ENCODE measurements at regions not wholly inside any gene's neighbourhood (a gene's known extent, or its start where the extent isn't known, plus 50 kb on each side); places are given as distances from the start of the nearest gene placed in this dataset.
"Not testable (repeated sequence)": the region's sequence is repeated elsewhere in the genome, so short reads cannot be mapped to it uniquely, and the experiment has no call there.

DNA sequence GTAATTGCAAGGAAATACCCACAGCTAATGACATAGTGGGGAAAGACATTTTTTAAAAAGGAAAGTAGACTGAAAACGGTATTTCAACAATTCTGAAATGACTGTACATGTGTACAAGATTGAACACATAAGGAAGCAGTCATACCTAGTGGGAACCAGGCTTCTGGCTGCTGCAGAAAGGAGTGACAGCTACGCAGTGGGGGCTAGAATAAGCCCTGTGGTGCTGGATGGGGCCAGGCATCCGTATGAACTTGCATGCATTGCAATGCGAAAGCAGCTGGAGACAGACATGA, 54.9 kb upstream of the GPR31 start:
- intact Hi-C loops (cut with DNase I), result no loop called here
- TF ChIP-seq, protein P1, sequence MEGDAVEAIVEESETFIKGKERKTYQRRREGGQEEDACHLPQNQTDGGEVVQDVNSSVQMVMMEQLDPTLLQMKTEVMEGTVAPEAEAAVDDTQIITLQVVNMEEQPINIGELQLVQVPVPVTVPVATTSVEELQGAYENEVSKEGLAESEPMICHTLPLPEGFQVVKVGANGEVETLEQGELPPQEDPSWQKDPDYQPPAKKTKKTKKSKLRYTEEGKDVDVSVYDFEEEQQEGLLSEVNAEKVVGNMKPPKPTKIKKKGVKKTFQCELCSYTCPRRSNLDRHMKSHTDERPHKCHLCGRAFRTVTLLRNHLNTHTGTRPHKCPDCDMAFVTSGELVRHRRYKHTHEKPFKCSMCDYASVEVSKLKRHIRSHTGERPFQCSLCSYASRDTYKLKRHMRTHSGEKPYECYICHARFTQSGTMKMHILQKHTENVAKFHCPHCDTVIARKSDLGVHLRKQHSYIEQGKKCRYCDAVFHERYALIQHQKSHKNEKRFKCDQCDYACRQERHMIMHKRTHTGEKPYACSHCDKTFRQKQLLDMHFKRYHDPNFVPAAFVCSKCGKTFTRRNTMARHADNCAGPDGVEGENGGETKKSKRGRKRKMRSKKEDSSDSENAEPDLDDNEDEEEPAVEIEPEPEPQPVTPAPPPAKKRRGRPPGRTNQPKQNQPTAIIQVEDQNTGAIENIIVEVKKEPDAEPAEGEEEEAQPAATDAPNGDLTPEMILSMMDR (IDR thresholded peaks at IDR 0.05), result no peak

DNA sequence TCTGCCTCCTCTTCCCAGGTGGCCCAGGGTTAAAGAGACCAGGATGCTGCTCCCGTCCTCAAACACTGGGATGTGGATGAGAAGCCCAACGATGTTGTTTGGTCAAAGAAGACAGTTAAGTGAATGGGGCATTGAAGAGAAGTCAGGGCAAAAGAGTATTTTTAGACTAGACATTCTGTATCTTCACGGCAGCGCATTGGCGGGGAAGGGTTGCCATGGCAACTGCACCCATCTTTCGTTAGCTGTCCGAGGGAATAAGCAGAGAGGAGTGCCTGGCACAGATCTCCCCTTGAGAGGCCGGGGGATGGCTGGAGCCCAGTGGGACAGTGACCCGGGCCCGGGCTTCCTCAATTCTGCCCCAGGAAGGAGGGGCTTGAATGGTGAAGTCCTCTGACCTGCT, 56.4 kb upstream of the GPR31 start:
- H3K4me1 ChIP-seq, result no peaks in the 10 kb centered on the region
- no peaks in the 10 kb centered on the region for H3K36me3 ChIP-seq
- H3K4me3 ChIP-seq, result no peak overlapping the region
- H3K9me3 ChIP-seq, result no peaks in the 10 kb centered on the region
- DNase-seq, result no peak
- no peaks in the 10 kb centered on the region for H3K27me3 ChIP-seq
- H3K9ac ChIP-seq (ENCODE audit: low read depth in 2 of 2, low read length in 2 of 2), result no peak overlapping the region
- no peak overlapping the region for H3K27ac ChIP-seq
- intact Hi-C loops (cut with DNase I), result no loop called here
- TF ChIP-seq, protein P1 (IDR thresholded peaks at IDR 0.05), result no peak

More for the DNA sequence above, 54.9 kb upstream of the GPR31 start:
- no peak overlapping the region for H3K27ac ChIP-seq
- H3K9ac ChIP-seq (ENCODE audit: low read depth in 2 of 2, low read length in 2 of 2), result no peak overlapping the region
- no peaks in the 10 kb centered on the region for H3K4me1 ChIP-seq
- no peaks in the 10 kb centered on the region for H3K27me3 ChIP-seq
- no peaks in the 10 kb centered on the region for H3K9me3 ChIP-seq
- no peak overlapping the region for H3K4me3 ChIP-seq
- no peak for DNase-seq
- no peaks in the 10 kb centered on the region for H3K36me3 ChIP-seq

DNA sequence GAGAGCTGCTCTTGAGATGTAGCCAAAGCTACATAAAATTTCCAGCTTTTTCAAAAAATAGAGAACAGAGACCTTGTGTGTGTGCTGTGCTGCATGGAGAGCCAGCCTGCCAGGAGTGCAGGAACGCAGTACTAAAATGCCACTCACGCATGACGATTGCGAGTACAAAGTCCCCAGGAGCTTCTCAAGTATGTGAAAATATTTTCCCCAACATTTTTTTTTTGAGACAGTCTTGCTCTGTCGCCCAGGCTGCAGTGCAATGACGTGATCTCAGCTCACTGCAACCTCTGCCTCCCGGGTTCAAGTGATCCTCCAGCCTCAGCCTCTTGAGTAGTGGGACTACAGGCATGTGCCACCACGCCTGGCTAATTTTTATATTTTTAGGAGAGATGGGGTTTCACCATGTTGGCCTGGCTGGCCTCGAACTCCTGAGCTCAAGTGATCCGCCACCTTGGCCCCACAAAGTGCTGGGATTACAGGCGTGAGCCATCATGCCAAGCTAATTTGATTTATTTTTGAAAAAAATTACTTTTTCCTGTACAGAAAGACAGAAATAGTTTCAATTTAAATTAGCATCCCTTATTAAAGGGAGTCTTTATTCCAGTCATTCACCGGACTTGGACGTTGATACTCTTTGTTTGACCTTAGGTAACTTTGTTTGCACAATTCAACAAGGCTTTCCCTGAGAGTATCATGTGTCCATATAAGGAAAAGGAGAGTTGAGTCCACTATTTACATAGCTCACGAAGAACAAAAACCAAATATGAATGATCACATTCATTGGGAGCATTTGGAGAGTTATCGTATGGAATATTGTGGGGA, 57.9 kb upstream of the GPR31 start:
- not testable (repeated sequence) for H3K9ac ChIP-seq (ENCODE audit: low read depth in 2 of 2, low read length in 2 of 2); H3K27me3 ChIP-seq; H3K4me3 ChIP-seq; H3K9me3 ChIP-seq; H3K4me1 ChIP-seq; H3K27ac ChIP-seq; DNase-seq; H3K36me3 ChIP-seq
- intact Hi-C loops (cut with DNase I), result loop anchor here (5.0 kb wide), 1 partner anchor 137 kb away; no protein-coding TSS in a partner anchor

DNA sequence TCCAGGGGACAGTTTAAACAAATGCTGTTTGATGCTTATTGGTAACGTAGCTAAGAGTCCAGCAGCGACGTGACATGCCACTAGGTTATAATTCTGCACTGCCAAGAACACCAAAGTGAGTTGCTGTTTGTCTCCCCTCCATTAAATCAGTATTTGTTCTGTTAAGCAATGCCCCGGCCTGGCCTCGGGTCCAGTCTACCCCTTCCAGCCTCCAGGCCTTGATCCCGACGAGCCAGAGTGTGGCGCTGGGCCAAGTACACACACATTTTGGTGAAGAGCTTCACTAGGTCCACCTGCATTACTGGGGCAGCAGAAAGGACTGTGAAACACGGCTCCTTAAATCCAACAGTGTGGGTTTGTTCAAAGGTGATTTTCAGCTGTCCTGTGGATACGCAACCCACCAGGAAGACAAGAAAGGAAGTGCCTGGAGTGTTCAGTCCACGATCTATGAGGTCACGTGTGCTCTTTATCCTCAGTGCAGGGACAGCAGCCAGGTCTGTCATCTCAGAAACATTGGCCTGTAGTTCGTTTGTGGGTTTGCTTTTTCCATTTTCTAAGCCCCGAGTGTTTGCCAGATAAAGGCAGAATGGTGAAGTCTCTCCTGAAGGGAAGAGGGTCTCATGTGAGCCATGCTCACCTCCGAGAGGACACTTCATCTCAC, 58.7 kb upstream of the GPR31 start:
- not testable (repeated sequence) for H3K36me3 ChIP-seq; DNase-seq; H3K4me1 ChIP-seq; H3K9ac ChIP-seq (ENCODE audit: low read depth in 2 of 2, low read length in 2 of 2); H3K9me3 ChIP-seq; H3K27me3 ChIP-seq; H3K4me3 ChIP-seq; H3K27ac ChIP-seq
- intact Hi-C loops (cut with DNase I), result loop anchor here (5.0 kb wide), 1 partner anchor 136 kb away; no protein-coding TSS in a partner anchor

DNA sequence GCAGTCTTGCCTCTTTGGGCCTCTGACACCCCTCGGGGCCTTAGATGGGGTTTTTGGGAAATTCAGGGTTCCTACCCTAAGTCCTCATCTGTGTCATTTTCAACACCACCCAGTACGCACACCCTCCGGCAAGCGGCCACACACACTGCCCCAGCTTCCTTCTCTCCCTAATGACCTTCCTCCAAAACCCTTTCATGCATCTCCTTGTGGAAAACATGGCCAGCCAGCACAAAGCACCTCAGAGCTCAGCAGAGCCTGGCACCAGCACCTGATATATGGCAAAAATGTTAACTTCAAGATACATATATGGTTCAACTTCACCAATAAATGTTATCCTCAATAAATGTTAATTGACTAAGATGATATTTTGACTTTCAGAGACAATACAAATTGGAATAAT, 59.3 kb upstream of the GPR31 start:
- H3K9ac ChIP-seq (ENCODE audit: low read depth in 2 of 2, low read length in 2 of 2); H3K4me3 ChIP-seq: not testable (repeated sequence)

DNA sequence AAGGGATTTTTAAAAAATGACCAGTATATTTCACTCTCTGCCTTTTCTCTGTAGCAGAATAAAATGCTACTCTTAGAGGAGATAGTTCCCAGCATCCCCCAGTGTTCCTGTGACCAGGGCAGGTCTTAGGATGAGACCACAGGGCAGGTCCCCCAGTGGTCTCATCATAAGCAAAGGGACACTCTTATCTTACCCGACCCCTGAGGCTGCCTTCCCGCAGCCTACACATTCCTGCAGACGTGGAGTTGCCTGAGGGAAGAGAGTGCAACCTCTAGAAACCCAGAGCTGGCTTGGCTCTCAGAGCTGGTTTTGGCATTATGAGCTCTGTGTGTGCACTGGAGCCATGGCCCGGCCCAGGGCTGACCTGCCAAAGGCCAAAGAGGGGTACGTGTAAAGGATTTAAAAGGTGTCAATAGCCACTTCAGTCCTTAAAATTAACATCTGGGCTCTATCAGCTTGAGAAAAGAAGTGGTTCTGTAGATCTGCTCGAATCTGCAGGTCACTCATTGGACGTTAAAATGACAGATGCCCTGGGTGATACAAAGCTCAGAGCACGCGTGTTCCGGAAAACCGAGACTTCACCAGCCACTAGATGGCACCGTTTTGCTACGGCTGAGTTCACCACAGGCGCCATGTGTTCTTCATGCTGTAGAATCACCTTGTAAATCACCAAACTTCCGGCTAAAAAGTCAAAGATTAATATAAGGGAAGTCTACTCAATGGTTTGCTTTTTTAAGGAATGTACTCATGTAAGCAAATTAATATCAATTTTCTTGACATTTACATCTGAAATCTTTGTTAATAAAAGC, 60.4 kb upstream of the GPR31 start:
- H3K4me3 ChIP-seq; H3K27ac ChIP-seq; H3K27me3 ChIP-seq; H3K9me3 ChIP-seq; H3K4me1 ChIP-seq; H3K36me3 ChIP-seq; DNase-seq; H3K9ac ChIP-seq (ENCODE audit: low read depth in 2 of 2, low read length in 2 of 2): not testable (repeated sequence)
- intact Hi-C loops (cut with DNase I), result loop anchor here (5.0 kb wide), 1 partner anchor 134 kb away; no protein-coding TSS in a partner anchor

More for the DNA sequence above, 59.3 kb upstream of the GPR31 start:
- not testable (repeated sequence) for H3K9me3 ChIP-seq, H3K36me3 ChIP-seq, DNase-seq, H3K27me3 ChIP-seq, H3K27ac ChIP-seq, H3K4me1 ChIP-seq
- intact Hi-C loops (cut with DNase I), result loop anchor here (5.0 kb wide), 1 partner anchor 135 kb away; no protein-coding TSS in a partner anchor

DNA sequence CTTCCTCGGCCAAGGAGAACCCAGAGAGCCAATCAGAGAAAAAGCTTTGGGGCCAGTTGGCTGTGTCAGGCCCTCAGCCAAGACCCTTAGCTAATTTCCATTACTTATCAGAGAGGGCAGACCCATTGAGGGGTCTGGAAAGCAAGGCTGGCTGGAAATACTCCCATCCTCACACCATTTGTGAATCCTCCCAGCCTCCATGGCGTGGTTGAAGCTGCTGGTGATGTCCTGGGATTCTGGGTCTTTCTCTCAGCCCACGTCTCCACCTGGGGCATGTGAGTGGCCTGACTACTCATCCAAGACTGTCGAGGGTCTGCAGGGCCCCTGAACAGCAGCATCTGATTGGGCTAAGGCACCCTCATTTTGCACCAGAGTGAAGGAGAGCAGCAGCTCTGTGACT, 61.3 kb upstream of the GPR31 start:
- DNase-seq, result not testable (repeated sequence)
- intact Hi-C loops (cut with DNase I), result loop anchor here (5.0 kb wide), 1 partner anchor 133 kb away; no protein-coding TSS in a partner anchor

More for the DNA sequence above, 61.3 kb upstream of the GPR31 start:
- not testable (repeated sequence) for H3K4me3 ChIP-seq; H3K4me1 ChIP-seq; H3K27me3 ChIP-seq; H3K27ac ChIP-seq; H3K9me3 ChIP-seq; H3K36me3 ChIP-seq; H3K9ac ChIP-seq (ENCODE audit: low read depth in 2 of 2, low read length in 2 of 2)

All from colonic mucosa (tissue), 4 donors.